ENCODE measurements at regions not wholly inside any gene's neighbourhood (a gene's known extent, or its start where the extent isn't known, plus 50 kb on each side); places are given as distances from the start of the nearest gene placed in this dataset.

DNA sequence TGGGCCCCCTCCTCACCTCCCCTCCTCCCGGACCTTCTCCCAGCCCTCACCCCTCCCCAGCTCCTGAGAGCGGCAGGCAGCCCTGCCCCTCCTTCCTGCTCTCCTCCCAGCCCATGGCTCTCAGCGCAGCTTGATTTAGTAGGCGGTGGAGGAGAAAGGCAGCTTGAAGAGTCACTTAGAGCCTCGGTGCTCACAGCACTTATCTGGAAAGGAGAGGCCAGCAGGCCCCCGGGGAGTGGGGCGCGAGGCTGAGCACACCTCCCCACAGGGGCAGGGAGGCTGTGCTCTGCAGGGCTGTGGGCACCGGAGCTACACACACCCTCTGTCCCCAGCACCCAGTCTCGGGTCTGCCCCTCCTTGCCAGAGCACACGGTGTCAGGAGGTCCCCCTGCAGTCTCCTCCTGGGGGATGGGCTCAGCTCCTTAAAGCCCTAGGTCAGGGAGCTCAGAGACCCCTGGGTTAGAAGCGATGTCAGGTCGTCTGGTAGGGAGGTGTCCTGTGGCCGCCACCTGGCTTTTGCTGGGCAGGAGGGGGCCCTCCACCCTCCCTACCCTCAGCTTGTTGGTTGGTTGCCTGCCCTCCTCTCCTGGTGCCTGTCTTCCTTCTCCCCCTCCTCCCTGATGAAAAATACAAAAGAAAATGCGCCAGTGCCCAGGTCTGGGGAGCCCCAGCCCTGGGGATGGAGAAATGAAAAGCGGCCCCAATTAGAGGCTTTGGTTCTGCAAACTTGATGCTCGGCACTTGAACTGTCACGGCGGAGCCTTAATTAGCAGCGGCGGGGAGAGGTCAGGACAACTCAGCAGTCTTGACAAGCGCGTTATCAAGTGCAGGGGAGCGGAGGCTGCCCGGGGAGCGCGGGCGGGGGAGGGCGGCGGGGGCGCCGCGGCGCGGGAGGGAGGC, 151.1 kb upstream of the GSE1 start:
- peak; percentile 69 for DNase-seq

DNA sequence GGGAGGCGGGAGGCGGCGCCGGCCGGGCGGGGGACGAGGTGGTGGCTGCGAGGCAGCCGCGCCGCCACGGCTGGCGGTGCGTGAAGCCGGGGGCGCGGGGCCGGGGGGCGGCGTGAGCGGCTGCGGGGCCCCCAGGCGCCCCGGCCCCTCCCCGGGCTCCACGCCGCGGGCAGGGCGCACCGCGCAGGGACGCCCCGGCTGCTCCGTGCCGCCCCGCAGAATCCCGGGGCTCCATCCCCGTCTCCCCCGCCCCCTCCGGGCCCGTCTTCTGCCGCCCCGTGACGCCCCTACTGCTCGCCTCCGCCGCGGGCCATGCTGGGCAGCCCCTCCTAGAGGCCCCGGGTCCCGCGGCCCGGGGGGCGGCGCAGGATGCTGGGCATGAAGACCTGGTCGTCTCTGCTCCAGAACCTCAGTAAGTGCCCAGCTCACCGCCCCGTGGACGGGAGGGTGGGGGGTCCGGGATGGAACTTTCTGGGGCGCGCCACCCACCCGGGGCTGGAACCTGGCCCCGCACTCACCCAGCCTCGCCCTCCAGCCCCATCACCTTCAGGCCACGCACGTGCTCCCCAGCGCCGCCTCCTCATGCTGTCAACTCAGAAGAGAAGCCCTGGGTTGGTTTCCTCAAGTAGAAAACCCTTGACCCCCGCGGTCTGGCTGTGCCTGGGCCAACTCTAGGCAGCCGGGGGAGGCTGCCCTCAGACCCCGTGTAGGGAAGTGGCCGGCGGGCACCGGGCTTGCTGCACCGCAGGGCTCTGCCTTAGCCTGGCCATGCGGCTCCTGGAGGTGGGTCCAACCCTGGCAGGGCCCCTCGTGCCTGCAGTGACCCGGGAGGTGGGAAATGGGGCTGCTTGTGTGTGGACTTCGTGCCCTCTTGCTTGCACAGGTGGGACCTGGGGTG, 150.2 kb upstream of the GSE1 start:
- DNase-seq = no peak

DNA sequence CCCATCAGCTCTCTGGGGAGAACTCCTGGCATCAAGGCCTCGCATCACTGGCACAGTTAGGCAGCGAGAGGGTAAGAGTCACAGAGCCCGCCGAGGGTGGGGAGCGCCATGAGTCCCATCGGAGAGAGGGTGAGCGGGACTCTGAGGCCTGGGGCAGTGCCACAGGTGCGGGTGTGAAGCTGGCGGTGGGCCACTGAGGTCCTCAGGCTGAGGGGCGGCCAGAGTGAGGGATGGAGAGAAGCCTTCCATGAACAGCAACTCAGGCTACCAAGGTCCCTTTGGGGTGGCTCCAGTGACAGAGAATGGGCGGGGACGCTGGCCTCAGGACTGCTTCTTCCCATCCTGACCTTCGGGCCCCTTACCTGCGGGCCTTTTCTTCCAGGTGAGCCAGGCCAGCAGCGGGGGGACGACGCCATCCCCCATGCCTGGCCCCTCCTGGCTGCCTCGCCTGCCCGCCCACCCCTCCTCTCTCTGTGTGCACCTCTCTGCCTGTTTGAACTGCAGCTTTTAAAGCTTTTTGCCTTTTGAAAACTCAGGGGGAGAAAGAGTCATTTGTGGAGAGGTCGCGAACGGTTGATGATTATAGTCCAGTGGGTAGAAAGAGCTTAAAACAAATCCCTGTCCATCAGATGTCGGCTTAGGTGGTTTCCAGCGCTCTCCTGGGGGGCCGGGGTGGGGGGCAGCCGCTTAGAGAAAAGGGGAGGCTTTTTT, 149.3 kb upstream of the GSE1 start:
- DNase-seq = no peak

DNA sequence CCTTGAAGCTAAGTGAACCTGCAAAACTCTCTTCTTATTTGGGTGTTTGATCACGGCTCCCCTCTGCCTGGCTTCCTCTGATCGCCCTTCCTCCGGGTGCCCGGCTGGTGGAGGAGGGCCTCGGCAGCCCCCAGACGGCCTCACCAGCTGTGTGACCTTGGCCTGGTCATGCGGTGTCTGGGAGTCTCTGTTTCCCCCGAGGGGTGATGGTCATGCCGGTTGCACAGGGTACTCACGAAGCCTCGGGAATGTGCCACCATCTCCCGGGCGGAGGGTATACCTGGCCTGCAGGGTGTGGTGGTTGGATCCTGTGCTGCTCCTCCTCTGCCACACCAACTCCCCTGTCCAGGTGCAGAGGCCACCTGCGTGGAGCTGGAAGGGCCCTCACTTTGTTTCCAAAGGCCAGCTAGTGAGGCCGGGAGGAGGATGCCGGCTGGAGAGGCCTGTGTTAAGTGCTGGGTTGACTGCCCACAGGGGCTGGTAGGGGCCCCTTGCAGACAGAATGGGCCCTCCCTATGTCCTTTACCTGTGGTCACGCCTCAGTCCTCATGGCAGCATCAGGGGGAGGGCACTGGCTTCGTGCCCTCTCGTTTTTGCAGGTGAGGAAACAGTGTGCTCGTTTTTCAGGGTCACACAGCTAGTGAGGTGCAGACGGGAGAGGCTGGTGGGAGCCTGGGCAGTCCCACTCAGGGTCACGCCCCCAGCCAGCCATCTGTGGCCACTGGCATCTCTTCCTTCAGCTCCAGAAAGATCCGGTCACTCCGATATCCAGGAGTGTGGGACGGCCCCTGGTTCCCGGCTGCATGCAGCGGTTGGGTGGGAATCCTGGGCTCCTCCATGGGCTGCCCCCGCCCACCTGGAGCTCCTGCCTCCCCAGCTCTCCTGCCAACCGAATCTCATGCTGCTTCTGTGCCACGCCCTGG, 148.5 kb upstream of the GSE1 start:
- no peak for DNase-seq

DNA sequence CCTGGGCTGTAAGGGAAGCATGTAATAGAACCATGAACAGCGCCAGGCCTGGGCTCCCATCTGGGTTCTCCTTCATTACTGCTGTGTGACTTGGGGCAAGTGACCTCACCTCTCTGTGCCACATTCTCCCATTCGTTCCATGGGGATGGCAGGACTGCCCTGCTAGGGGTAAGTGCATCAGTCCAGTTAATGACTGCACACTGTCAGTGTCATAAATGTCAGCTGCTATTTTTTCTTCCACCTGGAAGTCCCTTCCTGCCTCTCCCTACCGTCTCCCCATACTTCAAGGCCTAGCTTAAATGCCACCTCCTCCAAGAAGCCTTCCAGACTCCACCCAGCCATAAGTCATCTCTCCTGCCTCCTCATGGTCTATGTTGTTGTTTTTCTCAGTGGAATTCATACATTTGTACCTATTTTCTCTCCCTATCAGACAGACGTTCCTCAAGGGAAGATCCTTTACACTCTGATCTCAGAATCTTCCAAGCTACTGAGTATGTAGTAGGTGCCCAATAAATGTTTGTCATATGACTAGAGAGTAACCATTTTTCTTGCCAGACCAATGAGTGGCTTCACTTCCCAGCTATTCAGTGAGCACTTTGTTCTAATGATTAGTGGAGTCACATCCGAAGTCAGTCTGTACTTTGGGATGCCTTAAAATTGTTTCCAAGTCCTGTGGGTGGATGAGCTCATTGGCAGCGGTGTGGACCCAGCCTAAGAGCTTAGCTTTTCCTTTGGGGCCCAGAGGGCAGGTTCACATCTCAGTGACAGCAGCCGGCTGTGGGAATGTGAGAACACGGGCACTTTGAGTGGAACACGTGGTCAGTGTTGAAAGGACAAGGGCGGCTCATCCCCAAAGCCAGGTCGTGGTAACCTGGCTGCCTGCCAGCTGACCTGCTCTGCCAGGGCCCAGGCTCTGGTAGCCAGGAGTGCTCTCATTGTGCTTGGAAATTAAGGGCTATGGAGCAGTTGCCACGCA, 147.5 kb upstream of the GSE1 start:
- peak; percentile 20 for DNase-seq

DNA sequence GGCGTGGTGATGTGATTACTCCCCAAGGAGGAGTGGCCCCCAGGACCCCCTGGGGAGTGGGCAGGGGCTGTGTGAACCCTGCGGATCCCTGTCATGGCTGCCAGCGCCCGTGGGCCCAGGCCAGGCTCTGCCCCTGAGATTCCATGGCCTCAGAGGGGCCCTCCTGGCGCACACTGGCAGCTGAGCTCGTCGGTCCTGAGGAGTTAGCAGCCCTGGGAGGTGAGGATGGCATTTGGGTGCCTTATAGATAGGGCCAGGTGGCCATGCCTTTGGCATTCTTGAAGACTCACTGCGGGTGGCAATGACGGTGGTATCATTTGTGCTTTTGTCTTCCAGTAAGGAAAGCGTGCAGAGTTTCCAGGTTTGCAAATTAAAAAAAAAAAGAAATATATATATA, 146.8 kb upstream of the GSE1 start:
- DNase-seq = no peak

DNA sequence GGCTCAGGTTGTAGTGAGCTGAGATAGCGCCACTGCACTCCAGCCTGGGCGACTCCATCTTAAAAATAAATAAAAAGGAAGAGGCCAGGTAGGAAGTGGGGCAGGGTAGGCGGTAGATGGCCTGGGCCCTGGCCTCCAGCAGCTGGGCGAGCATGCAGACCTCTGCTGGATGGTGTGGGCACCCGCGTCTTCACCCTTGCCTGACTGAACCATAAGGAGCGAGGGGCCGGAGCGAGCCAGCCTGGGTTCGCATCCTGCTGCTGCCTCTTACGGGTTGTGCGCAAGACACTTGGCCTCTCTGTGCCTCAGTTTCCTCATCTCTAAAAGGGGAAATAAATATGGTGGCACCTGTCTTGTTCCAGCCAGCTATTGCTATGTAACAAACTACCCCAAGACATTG, 146.1 kb upstream of the GSE1 start:
- no peak for DNase-seq

DNA sequence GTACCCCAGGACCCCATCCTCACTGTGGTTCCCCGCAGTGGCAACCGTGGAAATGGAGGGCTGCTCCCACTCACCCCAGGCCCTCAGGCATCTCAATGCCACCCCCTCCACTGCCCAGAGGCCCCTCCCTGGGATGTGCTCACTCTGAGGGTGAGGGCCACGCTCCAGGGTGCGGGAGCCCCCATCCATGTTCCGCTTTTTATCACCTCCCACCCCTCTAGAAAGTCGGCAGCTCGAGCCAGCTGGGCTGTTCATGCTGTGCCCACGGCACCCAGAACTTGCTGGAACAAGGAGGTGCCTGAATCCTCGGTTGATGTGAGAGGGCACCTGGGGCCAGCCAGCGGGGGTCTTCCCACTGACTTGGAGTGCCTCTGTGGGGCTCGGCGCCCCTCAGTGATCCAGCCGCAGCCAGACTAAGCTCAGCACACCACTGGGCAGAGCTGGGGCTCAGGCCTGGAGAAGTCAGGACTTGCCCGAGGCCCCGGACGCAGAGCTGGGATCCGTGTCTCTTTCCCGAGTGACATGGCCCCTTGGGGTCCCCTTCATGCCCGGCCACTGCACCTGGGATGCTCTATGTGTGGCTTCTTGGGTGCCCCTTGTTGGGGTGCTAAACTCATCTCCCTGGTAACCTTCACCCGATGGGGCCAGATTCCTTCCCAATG, 143.1 kb upstream of the GSE1 start:
- no peak for DNase-seq

DNA sequence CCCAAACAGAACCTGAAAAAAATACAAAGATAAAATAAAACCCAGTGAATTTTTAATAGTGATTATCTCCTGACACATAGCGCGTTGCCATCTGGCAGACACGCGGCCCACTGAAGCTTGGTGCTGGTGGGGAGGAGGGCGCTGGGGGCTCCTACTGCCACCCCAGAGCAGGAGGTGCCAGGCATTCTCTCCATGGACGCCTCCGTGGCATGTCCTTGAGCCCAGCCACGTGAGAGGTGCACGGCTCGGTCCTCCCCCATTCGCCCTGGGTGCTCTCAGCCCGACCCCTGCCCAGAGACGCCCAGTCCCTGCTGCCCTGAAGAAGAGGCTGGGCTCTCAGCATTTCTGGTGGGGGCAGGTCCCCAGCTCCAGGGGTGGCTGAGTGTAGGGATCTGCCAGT, 142.2 kb upstream of the GSE1 start:
- no peak for DNase-seq

DNA sequence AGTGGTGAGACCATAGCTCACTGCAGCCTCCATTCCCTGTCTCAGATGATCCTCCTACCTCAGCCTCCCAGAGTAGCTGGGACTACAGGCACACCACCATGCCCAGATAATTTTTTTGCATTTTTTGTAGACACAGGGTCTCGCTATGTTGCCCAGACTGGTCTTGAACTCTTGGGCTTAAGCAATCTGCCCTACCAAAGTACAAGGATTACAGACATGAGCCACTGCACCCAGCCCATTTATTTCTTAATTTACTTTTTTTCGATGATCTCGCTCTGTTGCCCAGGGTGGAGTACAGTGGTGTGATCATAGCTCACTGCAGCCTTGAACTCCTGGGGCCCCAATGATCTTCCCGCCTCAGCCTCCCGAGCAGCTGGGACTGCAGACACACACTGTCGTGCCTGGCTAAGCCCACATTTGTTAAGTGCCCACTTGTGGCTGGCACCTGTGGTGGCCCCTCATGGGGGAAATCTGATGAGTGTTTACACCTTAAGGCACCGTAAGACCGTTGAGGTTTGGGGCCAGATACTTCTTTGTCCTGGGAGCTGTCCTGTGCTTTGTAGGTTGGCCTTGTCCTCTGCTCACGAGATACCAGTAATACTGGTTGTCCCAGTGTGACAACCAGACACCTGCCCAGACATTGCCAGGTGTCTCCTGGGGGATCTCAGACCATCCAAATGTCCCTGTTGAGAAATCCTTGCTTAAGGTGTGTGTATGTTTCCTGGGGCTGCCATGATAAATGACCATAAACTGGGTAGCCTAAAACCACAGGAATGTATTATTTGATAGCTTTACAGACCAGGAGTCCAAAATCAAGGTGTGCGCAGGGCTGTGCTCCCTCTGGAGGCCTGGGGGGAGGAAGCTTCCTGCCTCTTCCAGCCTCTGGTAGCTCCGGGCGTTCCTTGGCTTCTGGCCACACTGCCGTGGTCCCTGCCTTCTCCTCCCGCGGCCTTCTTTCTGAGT, 141.4 kb upstream of the GSE1 start:
- no peak for DNase-seq

DNA sequence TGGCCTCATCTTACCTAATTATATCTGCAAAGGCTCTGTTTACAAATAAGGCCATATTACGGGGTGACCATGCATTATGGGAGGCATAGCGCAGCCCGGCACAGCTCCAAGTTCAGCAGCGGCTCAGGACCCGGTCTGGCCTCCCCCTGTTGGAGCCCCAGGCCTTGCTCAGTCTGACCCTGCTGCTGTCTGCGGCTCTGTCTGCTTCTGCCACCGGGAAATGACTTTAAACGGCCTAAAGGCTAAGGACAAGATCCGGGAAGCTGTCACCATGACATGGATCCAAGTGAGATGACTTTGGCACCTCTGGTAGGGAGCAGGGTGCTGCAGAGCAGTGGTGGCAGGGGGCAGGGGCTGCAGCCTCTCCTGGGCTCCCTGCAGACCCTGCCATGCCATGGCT, 140.6 kb upstream of the GSE1 start:
- no peak for DNase-seq

DNA sequence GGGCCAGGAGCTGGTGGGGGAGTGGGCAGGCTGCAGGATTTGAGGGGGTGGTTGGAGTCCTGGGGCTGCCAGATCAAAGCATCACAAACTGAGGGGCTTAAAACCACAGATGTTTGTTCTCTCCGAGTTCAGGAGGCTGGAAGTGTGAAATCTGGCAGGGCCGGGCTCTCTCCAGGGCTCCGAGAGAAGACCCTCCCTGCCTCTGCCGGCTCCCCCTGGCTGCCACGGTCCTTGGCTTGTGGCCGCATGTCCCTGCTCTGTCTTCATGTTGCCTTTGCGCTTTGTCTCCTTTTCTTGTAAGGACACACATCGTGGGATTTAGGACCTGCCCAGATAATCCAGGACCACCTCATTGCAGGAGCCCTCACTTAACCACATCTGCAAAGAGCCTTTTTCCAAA, 139.8 kb upstream of the GSE1 start:
- no peak for DNase-seq

DNA sequence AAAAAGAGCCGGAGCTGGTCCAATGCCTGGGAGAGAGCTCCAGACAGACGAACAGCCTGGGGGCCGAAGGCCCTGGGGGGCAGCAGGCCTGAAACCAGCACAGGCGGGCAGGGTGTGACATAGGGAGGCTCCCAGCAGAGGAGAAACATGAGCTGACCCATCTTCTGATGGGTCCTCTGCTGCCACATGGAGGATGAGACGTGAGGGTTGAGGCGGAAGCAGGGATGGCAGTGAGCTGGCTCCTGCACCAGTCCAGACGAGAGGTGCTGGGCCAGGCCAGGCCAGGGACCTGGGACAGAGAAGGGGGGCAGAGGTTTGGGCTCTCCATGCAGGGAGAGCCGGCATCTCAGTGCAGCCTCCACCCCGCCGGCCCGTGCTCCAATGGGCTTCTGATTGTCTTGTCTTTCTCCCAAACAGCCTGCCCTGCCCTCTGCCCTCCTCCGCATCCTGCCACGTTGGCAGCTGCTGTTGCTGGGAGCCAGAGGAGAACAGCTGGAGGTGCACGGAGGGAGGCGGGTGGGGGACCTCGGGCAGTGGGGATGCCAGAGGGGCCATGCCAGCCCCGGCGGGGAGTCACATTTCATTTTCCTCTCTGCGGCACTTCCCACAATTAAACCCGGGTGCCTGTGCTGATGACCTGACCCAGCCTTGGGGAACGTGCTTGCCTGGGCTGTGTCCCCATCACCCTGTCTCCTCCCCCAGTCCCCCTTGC, 139.1 kb upstream of the GSE1 start:
- no peak for DNase-seq

DNA sequence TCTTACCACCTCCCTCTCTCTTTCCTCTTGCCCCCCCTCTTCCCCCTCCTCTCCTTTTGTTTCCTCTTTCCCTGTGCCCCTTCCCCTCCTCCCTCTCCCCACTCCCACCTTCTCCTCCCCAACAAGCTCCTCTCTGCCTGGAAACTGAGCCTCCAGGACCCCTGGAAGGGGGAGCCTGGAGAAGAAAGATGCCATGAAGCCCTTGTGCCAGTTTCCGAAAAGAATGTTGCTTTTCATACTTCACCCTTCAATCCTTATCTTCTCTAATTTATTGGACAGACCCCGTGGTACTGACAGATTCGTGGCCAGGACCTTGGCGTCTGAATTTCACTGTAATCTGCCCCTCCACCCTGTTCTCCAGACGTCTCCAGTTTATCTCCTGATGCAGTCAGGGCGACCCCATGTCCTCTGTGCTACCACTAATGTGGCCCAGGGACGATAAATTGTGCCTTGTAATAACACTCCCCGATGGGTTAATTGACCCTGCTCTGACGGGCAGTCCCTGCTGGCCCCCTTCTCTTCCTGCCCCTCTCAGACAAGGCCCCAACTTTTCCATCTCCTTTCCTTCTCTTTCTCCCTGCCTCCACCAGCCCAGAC, 138.4 kb upstream of the GSE1 start:
- DNase-seq = no peak

DNA sequence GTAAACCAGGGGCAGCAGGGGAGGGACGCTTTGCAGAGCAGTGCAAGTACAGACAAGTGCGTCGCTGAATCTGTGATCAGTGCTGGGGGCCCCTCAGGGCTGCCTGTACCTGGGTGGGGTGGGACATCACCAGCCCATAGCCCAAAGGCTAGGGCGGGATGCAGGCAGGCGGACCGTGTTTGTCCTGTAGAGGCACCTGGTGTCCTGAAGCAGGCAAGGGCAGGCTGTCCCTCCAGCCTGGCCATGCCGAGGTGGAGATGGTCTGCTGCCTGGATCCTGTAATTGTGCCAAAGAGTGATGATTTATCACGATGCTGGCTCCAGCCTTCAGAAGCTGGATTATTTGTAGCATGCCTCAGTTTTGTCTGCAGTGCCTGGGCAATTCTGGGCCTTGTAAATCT, 137.9 kb upstream of the GSE1 start:
- DNase-seq = no peak

DNA sequence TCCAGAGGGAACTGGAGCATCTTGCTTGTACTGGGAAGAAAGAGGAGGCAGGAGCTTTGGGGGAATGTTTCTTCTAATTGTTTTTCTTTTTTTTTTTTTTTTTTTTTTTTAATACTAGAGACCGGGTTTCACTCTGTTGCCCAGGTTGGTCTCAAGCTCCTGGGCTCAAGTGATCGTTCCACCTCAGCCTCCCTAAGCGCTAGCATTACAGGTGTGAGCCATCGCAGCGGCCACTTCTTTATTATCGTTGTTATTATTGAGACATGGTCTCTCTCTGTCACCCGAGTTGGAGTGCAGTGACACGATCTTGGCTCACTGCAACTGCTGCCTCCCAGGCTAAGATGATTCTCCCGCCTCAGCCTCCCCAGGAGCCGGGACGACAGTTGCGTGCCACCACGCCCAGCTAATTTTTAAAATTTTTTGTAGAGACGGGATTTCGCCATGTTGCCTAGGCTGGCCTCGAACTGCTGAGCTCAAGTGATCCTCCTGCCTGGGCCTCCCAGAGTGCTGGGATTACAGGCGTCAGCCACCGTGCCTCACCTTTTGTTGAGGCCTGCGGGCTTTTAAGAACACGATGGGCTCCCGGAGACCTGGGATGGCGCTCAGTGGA, 137.3 kb upstream of the GSE1 start:
- DNase-seq = no peak

DNA sequence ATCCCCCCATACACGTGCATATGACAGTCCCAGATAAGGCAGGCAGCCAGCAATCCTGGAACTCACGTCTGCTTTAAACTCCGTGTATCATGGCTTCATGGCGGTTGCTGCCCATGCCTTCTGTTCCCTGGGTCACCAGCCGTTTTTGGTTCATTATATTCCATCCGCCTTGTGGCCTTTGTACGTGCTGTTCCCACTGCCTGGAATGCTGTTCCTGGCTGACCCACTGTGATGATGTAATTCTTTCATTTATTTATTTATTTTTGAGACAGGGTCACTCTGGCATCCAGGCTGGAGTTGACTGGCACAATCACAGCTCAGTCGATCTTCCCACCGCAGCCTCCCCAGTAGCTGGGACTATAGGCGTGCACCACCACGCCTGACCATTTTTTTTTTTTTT, 136.7 kb upstream of the GSE1 start:
- no peak for DNase-seq
